Activated CD8-positive, alpha-beta T cell treated with anti-CD3 and anti-CD28 coated beads for 36 hours (primary cell): ENCODE measurements at regions not wholly inside any gene's neighbourhood (a gene's known extent, or its start where the extent isn't known, plus 50 kb on each side); places are given as distances from the start of the nearest gene placed in this dataset.
"Not testable (repeated sequence)": the region's sequence is repeated elsewhere in the genome, so short reads cannot be mapped to it uniquely, and the experiment has no call there.

ENCODE experiments used
- ATAC-seq: fragments of 200-7000 bp; cut with Tn5 transposase; one replicate; pipeline ENCODE4 v1.10.0; 2021; ENCODE audit warnings: mild to moderate bottlenecking, moderate library complexity
- CTCF ChIA-PET: fragments of 350-600 bp; sonication (Branson Sonifier 250); formaldehyde crosslinking; loops from one replicate; lab custom pipeline; 2021; ENCODE audit warnings: antibody characterized with exemption; lab: Charles Lee
- POLR2A ChIA-PET: fragments of 350-600 bp; sonication (Branson Sonifier 250); formaldehyde crosslinking; loops from one replicate; lab custom pipeline; 2021; ENCODE audit warnings: antibody characterized with exemption; lab: Charles Lee
- DNase-seq: peaks from one replicate; pipeline ENCODE4 v3.0.0-alpha.2; 2020
- H3K27ac Mint-ChIP-seq: one replicate; pipeline ENCODE4 v1.8.0; 2021; ENCODE audit warnings: mild to moderate bottlenecking, mixed read lengths
- H3K27me3 Mint-ChIP-seq: one replicate; pipeline ENCODE4 v1.8.0; 2021; ENCODE audit warnings: mixed read lengths
- H3K36me3 Mint-ChIP-seq: one replicate; pipeline ENCODE4 v1.8.0; 2021; ENCODE audit warnings: low read depth, mixed read lengths
- H3K4me1 Mint-ChIP-seq: one replicate; pipeline ENCODE4 v1.8.0; 2021; ENCODE audit warnings: low read depth, mixed read lengths
- H3K4me3 Mint-ChIP-seq: one replicate; pipeline ENCODE4 v1.8.0; 2021; ENCODE audit warnings: mild to moderate bottlenecking, moderate library complexity, mixed read lengths
- H3K9me3 Mint-ChIP-seq: one replicate; pipeline ENCODE4 v1.8.0; 2021; ENCODE audit warnings: mixed read lengths
- CTCF ChIP-seq: fragments of 200-600 bp; IDR thresholded peaks from one replicate; pipeline ENCODE4 v1.8.0; 2022; ENCODE audit warnings: antibody characterized with exemption, mild to moderate bottlenecking
- intact Hi-C: fragments of 100-400 bp; cut with micrococcal nuclease; formaldehyde crosslinking; loops from one replicate; pipeline ENCODE4 v1.10.0; 2022

GRCh38 chr15:50857763-50858162 lies 50.7 kb upstream of the AP4E1 start:
- POLR2A ChIA-PET, result interaction anchor here (0.8 kb wide), 1 partner anchor 171 kb away, joined by 3 read pairs; no protein-coding TSS in a partner anchor
- DNase-seq, result no peak

GRCh38 chr15:50854601-50855490 lies 53.6 kb upstream of the AP4E1 start:
- intact Hi-C loops, result no loop called here
- H3K36me3 Mint-ChIP-seq, result no peaks in the 10 kb centered on the region
- H3K27ac Mint-ChIP-seq, result no peak overlapping the region
- H3K4me1 Mint-ChIP-seq, result no peaks in the 10 kb centered on the region
- no peak overlapping the region for H3K4me3 Mint-ChIP-seq
- no peak for TF ChIP-seq CTCF
- ChIA-PET CTCF (interaction anchor here (0.7 to 1.0 kb wide), 2 partner anchors 21 to 31 kb away, joined by 3 read pairs; no protein-coding TSS in a partner anchor), POLR2A (no interaction called here)
- no peaks in the 10 kb centered on the region for H3K9me3 Mint-ChIP-seq
- H3K27me3 Mint-ChIP-seq, result peaks cover 4% of the 10 kb centered on the region
- no peak for DNase-seq
- no peak for ATAC-seq

More at GRCh38 chr15:50857763-50858162, 50.7 kb upstream of the AP4E1 start:
- Mint-ChIP-seq H3K36me3 (no peaks in the 10 kb centered on the region), H3K27me3 (peaks cover 1% of the 10 kb centered on the region), H3K9me3 (no peaks in the 10 kb centered on the region), H3K4me1 (no peaks in the 10 kb centered on the region), H3K4me3 (no peak overlapping the region), H3K27ac (no peak overlapping the region)
- ATAC-seq, result no peak
- intact Hi-C loops, result no loop called here
- no peak for TF ChIP-seq CTCF
- CTCF ChIA-PET, result interaction anchor here (0.9 to 1.2 kb wide), 3 partner anchors 10 to 19 kb away, joined by 3 read pairs; no protein-coding TSS in a partner anchor

- no peak for ATAC-seq
- Mint-ChIP-seq H3K27me3 (peaks cover 2% of the 10 kb centered on the region), H3K9me3 (no peaks in the 10 kb centered on the region), H3K27ac (no peak overlapping the region), H3K36me3 (no peaks in the 10 kb centered on the region), H3K4me3 (no peak overlapping the region), H3K4me1 (no peaks in the 10 kb centered on the region)
- POLR2A ChIA-PET, result interaction anchor here (0.7 kb wide), 1 partner anchor 182 kb away, joined by 3 read pairs; no protein-coding TSS in a partner anchor
- DNase-seq, result no peak
- CTCF ChIA-PET, result no interaction called here
- TF ChIP-seq CTCF, result no peak
- intact Hi-C loops, result no loop called here
Observed at GRCh38 chr15:50850003-50850402, 58.5 kb upstream of the AP4E1 start.

GRCh38 chr15:50848349-50848748 lies 60.1 kb upstream of the AP4E1 start:
- peaks cover 2% of the 10 kb centered on the region for H3K27me3 Mint-ChIP-seq
- ATAC-seq (no peak), DNase-seq (no peak)
- H3K9me3 Mint-ChIP-seq, result no peaks in the 10 kb centered on the region
- no peak overlapping the region for H3K4me3 Mint-ChIP-seq
- ChIA-PET CTCF (interaction anchor here (1.2 to 1.7 kb wide), 2 partner anchors 28 to 30 kb away, joined by 3 to 4 read pairs; no protein-coding TSS in a partner anchor), POLR2A (no interaction called here)
- H3K27ac Mint-ChIP-seq, result no peak overlapping the region
- H3K36me3 Mint-ChIP-seq, result no peaks in the 10 kb centered on the region
- TF ChIP-seq CTCF, result no peak
- intact Hi-C loops, result no loop called here
- H3K4me1 Mint-ChIP-seq, result no peaks in the 10 kb centered on the region

- H3K4me1 Mint-ChIP-seq, H3K27ac Mint-ChIP-seq, H3K27me3 Mint-ChIP-seq, DNase-seq, H3K4me3 Mint-ChIP-seq, H3K36me3 Mint-ChIP-seq, intact Hi-C loops, ATAC-seq, H3K9me3 Mint-ChIP-seq: not testable (repeated sequence)
- ChIA-PET CTCF (interaction anchor here (1.1 kb wide), 1 partner anchor 32 kb away, joined by 3 read pairs; no protein-coding TSS in a partner anchor), POLR2A (interaction anchor here (0.6 kb wide), 1 partner anchor 53 kb away, joined by 3 read pairs; no protein-coding TSS in a partner anchor)
Observed at GRCh38 chr15:50845181-50845580, 63.3 kb upstream of the AP4E1 start.
